GM12873 (cell line): ENCODE measurements at regions not wholly inside any gene's neighbourhood (a gene's known extent, or its start where the extent isn't known, plus 50 kb on each side); places are given as distances from the start of the nearest gene placed in this dataset.

Experiments used
- CTCF ChIP-seq: IDR thresholded peaks from 2 replicates; pipeline ENCODE4 v1.5.1; 2012; ENCODE audit warnings: low read depth, mild to moderate bottlenecking, moderate library complexity, low read length, control low read depth; ENCODE audit not compliant: insufficient read depth; ENCODE audit errors: missing control alignments

- no peak for TF ChIP-seq CTCF
These were observed 62.4 kb upstream of the NANOS1 start for GRCh38 chr10:118967160-118967559.

- TF ChIP-seq CTCF, result no peak
These were observed 61.5 kb upstream of the NANOS1 start for GRCh38 chr10:118968060-118968459.

- TF ChIP-seq CTCF, result no peak
These were observed 61.0 kb upstream of the NANOS1 start for GRCh38 chr10:118968482-118968881.

- TF ChIP-seq CTCF, result no peak
These were observed 60.5 kb upstream of the NANOS1 start for GRCh38 chr10:118969014-118969413.

- TF ChIP-seq CTCF, result no peak
These were observed 58.7 kb upstream of the NANOS1 start for GRCh38 chr10:118970770-118971169.

GRCh38 chr10:118971187-118971586, 58.3 kb upstream of the NANOS1 start:
- no peak for TF ChIP-seq CTCF

- TF ChIP-seq CTCF, result no peak
These were observed 57.6 kb upstream of the NANOS1 start for GRCh38 chr10:118971876-118972275.
